Superior temporal gyrus (tissue), 1 donor: ENCODE measurements at regions not wholly inside any gene's neighbourhood (a gene's known extent, or its start where the extent isn't known, plus 50 kb on each side); places are given as distances from the start of the nearest gene placed in this dataset.

Source experiments
- DNase-seq: peaks from one replicate; pipeline ENCODE4 v3.0.0-alpha.2; 2016; ENCODE audit errors: extremely low spot score

- no peak for DNase-seq
Measured at GRCh38 chr19:30128211-30128610, 186.2 kb downstream of the URI1 start.

DNA sequence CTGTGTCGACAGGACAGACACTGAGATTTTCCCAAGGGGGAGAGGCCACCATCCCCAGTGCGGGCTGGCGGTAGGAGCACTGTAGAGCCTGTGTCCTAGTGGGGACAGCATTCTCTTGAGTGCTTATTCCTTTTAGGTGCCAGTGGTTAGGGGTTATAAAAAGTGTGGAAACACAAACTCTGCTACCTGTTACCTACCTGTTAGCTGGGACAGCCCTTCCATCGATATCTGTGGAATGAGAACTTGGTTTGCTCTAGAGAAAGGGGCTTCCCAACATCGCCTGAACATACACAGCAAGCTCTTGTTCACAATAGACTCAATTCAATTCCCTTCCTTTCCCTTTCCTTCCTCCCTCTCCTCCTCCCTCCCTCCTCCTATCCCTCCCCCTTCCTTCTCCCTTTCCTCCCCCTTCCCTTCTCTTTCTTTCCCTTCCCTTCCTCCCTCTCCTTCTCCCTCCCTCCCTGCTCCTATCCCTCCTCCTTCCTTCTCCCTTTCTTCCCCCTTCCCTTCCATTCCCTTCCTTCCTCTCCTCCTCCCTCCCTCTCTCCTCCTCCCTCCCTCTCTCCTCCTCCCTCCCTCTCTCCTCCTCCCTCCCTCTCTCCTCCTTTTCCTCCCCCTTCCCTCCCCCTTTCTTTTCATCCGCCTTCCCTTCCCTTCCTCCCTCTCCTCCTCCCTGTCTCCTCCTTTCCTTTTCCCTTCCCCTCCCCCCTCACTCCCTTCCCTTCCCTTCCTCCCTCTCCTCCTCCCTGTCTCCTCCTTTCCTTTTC lies 188.5 kb downstream of the URI1 start:
- no peak for DNase-seq

GRCh38 chr19:30131246-30131645 lies 189.2 kb downstream of the URI1 start:
- no peak for DNase-seq

DNA sequence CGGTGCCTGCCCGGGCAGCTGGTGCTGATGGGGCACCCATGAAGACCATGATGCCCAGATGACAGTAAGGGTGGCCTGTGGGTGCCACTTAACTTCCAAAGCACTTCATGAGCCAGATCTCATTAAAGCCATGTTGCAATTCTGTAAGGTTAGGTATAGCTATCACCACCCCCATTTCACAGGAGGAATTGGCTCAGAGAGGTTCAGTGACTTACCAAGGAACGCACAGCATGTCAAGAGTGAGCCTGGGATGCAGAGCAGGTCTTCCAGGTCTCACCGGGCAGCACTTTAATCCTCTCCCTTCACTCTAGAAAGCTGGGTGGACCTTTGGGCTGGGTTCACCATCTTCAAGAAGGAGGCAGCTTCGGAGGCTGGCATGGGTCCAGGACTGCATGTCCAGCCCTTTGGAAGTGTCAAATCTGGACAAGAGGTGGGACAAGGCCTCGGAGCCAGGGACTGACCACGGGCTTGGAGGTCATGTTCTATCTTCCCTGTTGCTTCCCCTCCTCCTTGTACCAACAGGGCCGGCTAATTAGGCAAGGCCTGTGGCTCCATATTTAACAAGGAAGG lies 189.8 kb downstream of the URI1 start:
- no peak for DNase-seq

- no peak for DNase-seq
Measured at GRCh38 chr19:30132343-30133075, 190.5 kb downstream of the URI1 start.

GRCh38 chr19:30133803-30134202 lies 191.8 kb downstream of the URI1 start:
- no peak for DNase-seq

DNA sequence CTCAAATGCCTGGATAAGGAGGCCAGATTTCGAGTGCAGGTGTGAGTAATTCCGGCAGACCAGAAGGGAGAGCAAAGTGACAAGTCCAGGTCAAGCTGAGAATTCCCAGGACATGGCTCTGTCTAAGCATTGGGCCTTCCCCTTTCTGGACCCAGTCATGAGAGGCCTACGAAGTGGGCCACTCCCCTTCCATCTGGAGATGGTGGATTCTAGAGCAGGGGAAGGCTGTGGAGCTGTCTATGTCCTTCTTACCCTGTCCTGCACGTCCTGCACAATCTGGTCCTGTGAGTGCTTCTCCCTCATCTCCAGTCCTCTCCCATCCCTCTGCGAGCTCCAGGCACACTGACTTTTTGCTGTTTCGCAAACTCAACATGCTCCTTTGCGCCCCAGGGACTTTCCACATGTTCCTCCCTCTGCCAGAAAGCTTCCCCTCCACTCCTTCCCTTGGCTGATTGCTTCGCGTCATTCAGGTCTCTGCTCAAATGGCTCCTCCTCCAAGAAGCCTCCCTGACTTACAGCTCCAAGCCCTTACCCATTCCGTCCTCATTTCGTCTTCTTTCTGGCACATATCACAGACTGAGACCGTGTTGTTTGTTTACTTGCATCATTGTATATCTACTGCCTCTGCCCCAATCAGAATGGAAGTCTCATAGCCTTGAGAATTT lies 193.2 kb downstream of the URI1 start:
- DNase-seq: no peak

DNA sequence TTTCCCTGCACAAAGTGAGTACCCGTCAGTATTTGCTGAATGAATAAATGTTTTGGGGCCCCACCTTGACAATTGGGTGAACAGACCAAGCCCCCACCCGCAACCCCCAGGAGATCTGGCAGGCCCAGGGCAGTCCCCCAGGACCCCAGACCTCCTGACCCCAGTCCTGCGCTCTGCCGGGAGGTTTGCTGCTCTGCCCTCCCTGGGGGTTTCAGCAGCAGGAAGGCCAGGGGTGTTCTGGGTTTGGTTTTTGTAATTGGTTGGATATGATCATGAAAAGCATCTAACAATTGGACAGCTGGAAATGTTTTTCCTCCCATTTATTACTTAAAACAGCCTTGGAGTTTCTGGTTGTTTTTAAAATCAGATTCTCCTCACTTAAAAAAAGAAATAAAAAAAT lies 193.8 kb downstream of the URI1 start:
- no peak for DNase-seq

DNA sequence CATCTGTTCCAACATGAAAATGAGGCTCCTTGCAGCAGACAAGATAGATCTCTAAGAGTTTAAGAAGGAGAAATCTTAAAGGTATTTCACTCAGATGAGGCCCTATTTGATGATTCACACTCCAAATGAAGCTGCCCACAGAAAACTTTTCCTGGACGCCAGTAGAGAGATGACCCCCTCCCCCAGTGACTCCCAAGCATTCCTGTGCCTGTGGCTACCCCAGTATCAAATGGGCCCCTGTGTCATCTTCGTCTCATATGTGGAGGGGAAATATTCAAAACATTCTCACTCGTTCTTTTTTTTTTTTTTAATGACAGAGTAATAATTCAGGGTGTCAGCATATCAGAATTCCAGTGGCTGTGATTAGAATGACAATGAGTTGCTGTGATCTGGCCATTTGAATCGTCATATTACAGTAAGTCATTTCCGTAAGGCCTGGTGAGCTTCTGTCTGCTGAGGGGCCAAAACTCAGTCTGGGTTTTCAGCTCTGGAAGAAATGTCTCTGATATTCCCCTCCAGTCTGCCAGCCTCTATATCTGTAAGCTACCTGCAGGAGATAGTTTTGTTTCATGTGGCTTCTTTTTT lies 194.7 kb downstream of the URI1 start:
- no peak for DNase-seq

- DNase-seq: no peak
Measured at GRCh38 chr19:30137747-30138146, 195.7 kb downstream of the URI1 start.

GRCh38 chr19:30144242-30144758 lies 202.3 kb downstream of the URI1 start:
- no peak for DNase-seq

GRCh38 chr19:30144802-30145201 lies 202.8 kb downstream of the URI1 start:
- DNase-seq: no peak

- no peak for DNase-seq
Measured at GRCh38 chr19:30145467-30145866, 203.4 kb downstream of the URI1 start.

DNA sequence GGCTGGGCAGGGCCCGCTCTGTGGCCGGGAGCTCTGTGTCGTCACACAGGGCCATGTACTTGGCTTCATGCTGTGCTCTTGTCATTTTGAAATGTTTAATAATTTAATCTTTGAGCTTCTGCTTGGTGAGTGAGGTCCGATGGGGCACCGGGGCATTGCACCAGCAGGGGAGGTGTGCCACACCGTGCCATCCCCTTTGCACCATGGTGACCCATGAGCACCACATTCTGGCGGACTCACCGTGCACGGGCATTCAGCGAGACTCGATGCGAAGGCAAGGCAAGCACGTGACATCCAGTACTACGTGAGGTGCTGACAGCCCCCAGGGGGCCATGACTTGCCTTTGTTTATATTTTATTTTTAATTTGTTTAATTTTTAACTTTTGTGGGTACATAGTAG lies 204.3 kb downstream of the URI1 start:
- no peak for DNase-seq

GRCh38 chr19:30148039-30148790 lies 206.2 kb downstream of the URI1 start:
- no peak for DNase-seq

- DNase-seq: no peak
Measured at GRCh38 chr19:30148803-30149202, 206.8 kb downstream of the URI1 start.

GRCh38 chr19:30149300-30149699 lies 207.3 kb downstream of the URI1 start:
- no peak for DNase-seq

- no peak for DNase-seq
Measured at GRCh38 chr19:30150626-30151025, 208.6 kb downstream of the URI1 start.

DNA sequence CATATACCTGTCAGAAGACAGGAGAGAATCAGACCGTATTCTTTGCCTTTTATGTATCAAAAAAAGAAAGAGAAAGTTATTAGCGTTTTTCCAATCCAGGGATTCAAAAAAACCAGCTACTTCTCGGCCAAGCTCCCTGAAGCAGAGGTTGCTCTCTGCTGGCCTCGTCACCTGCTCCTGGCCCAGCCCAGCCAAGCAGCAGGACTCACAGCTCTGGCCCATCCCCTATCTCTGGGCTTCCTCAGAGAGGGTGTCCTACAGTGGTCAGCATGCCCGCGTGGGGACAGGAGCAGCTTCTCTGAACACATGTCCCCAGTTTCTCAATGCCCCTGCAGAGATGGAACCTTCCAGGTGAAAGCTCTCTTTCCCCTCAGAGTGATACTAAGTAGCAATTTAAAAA lies 209.0 kb downstream of the URI1 start:
- no peak for DNase-seq

- DNase-seq: no peak
Measured at GRCh38 chr19:30152510-30153291, 210.7 kb downstream of the URI1 start.
